Stimulated activated CD4-positive, alpha-beta T cell treated with anti-CD3 and anti-CD28 coated beads, TNF-alpha, amount 100 ng/mL, for 48 hours (primary cell): ENCODE measurements at regions not wholly inside any gene's neighbourhood (a gene's known extent, or its start where the extent isn't known, plus 50 kb on each side); places are given as distances from the start of the nearest gene placed in this dataset.

Source experiments
- DNase-seq, 3 donors: peaks; one replicate each; pipeline ENCODE4 v3.0.0-alpha.2; 2020; ENCODE audit warnings: low read depth in 3 of 3

DNA sequence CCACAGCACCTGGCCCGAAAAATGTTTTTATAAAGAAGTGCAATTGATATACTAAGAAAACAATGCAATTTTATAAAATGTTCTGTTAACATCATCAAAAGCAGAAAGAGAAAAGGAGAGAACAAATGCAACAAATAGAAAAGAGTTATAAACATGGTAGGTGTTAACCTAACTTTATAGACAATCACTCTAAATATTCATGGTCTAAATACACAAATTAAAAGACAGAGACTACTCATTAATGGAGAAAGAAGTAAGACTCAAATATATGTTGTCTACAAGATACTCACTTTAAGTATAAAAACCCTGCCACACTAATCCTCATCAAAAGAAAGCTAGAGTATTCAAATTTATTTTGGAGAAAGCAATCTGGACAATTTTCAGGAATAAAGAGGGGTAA lies 425.3 kb upstream of the ANKRD30A start:
- no peak for DNase-seq

GRCh38 chr10:36692759-36693158 lies 432.6 kb upstream of the ANKRD30A start:
- DNase-seq = no peak

DNA sequence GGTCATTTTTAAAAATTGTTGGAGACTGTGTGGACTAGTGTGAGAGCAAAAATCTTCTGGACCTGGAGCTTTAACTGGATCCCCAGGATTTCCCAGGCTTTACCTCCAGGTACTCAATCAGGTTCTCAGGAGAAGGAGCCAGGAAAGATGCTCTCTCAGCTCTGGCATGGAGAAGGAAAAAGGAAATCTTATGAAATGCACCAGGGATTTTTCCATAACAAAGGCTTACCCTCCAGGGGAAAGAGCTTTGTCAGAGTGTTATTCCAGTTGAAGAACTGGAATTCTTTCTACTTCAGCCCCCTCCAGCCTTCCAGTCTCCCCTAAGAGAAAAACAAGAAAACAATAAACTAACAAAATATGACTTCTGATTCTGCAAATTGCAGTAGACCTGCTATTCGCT lies 436.7 kb upstream of the ANKRD30A start:
- no peak for DNase-seq

DNA sequence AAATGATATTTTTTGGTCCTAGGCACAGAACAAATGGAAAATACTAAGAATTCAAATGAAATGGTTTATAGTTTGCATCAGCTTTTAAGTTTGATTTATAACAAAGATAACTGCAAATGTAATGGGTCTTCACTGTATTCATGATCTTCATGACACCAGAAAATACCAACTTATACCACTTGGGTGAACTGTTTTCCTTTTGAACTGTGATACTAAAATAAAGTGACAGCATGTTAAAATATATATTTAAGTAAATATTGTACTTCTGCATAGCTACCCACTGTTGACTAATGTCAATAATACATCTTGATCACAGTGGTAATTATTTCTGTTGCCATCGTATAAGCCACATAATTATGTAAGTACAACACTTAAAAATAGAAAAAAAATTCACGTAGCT lies 442.0 kb upstream of the ANKRD30A start:
- no peak for DNase-seq

DNA sequence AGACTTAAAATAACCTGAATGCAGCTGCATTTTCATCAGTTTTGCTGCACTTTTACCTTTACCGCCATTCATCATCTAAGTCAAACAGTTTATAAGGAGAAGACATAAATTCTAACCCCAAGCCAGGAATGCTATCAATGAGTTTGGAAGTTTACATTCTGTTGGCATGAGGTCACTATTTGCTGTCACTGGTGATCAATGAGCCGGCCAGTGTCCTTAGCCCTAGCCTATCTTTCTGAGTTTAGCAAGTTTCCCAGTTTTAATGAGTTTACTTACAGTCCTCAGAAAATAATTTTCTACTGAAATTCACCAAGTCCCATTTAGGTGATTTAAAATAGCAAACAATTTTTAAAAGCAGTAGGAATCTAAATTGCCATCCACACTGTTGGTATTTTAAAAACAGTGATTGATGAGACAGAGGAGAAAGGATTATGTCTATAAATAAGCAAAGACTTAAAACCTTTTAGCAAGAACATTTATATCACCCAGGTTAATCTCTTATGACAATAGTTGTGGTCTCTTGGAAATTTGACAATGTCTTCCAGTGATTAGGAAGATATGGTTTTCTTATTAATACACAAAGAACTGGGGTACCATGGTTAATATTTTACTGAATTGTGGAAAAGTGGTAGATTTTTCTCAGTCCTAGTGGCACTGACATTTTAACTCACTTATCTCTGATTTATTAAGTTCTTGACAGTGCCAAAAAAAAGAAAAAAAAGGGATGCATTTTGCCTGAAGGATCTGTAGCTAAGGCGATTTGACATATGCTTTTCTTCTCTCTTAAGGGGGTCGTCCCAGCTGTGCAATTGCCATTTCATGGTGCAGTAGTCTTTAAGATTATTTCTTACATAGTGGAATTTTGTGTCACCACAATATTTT lies 443.4 kb upstream of the ANKRD30A start:
- DNase-seq = no peak

DNA sequence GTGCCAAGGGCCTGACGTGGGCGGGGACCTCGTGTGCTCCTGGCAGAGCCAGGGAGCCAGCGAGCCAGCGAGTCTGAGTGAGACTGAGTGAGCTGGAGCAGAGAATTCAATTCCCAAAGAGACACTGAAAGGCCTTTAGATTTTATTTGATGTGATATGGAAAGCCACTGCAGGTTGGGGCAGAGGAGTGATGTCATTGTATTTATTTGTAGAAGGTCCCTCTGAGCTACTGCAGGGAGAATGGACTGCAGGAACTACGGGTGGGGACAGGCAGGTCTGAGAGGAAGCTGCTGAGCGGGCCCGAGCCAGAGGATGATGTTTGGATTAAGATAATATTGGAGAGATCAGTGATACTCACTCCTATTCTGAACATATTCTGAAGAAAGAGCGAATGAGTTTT lies 445.8 kb upstream of the ANKRD30A start:
- no peak for DNase-seq

DNA sequence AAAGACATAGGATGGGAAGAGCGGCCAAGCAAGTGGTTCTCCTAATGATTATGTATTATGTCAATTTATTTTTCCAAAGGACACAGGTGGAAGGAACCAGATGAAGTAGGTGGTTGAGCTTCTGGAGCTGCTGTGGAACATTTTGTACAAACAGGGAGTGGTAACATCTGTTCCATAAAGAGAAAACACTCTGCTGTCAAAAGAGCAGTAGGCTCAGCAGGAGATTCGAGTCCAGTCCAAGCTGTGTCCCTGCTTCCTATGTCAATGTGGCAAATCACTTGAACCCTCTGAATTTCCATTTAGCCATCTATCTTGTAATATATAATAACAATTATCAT lies 448.0 kb upstream of the ANKRD30A start:
- no peak for DNase-seq

GRCh38 chr10:36676756-36677430 lies 448.5 kb upstream of the ANKRD30A start:
- no peak for DNase-seq

DNA sequence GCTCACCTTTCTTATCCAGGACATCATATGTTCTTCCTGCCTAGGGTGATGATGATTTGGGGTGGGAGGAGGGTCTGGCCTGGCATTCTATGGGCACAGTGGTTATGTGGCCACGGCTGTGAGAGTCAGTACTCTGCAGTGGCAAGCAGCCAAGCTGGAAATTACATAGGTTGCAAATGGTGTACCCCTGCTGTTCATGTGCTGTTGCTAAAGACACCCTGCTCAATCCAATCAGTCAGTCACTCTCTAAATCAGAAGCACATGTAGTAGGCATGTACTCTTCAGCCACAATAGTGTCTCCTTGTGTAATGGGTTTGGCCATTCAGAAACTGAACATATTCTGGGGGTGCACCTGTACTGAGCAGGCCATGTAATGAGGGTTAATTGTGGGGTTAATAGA lies 449.1 kb upstream of the ANKRD30A start:
- DNase-seq = no peak

GRCh38 chr10:36675458-36675880 lies 449.9 kb upstream of the ANKRD30A start:
- no peak for DNase-seq

GRCh38 chr10:36671607-36672006 lies 453.8 kb upstream of the ANKRD30A start:
- DNase-seq = no peak

- DNase-seq = no peak
Measured at GRCh38 chr10:36670621-36671402, 454.6 kb upstream of the ANKRD30A start.

DNA sequence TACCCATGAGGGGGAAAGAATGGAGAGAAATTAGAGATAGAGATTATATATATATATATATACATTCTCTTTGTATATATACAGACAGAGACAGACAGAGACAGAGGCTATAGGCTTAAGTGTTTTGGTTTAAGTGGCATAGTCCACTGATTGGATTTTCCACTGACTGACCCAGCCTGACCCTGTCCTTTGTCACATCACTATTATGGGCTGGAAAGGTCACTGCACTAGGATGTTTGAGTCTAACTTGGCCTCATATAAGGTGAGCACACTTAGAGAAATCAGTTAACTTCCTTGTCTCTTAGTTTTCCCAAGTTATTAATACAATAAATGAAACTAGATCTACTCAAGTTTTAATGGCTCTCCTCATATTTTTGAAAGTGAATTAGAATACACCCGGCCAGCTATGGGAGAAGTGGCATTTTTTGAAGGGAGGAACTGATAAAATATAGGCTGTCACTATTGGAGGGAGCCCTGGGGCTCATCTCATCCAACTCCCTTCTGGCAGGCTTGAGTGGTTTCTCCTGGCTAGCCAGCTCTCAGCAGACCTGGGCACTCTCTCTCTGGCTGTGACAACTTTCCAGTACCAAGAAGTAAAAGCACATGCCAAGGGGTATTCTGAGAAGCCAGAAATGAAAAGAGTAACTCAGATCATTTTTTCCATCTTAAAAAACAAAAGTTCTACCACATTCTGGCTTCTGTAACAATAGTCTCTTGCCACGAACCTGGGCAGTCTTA lies 455.6 kb upstream of the ANKRD30A start:
- DNase-seq = no peak

DNA sequence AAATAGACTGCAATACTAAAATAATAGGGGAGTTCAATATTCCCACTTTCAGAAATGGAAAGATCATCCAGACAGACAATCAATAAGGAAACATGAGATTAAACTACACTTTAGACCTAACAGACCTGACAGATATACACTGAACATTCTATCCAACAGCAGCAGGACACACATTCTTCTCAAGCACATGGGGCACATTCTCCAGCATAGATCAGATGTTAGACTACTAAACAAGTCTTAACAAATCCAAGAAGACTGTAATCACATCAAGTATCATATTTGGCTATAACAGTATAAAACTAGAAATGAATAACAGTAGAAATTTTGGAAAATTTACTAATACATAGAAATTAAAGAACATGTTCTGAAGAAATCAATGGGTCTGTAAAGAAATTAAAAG lies 458.9 kb upstream of the ANKRD30A start:
- DNase-seq = no peak

DNA sequence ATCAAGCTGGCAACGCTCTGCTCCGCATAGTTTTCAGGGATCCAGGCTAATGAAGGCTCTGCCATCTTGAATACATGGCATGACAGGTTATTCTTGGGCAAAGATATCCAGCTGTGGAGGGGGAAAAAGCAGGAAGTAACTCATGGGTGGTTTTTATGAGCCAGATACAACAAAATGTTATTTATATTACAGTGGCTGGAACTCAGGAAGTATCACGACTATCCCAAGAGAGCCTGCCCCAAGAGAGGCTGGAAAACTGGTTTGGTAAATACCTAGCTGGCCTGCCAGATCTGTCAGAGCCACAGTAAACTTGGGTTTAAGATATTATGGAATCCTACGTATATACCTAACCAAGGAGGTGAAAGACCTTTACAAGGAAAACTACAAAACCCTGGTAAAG lies 462.8 kb upstream of the ANKRD30A start:
- no peak for DNase-seq

DNA sequence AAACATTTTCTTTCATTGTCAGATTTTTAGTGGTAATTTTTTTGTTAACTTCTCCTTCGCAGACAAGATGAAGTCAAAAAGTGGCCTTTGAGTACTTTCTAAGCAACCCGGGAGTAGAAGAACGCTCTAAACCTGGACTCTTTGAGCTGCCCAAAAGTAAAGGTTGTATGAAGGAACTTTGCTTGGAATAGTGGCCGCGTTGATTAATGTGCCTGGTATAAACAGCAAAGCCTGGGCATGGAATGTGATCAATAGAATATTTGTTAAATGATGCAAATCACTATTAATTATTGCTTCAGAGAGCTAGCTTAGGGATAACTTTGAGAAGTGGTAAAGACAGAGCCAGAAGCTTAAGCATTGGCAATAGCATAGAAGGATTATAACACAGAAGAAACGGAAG lies 475.1 kb upstream of the ANKRD30A start:
- no peak for DNase-seq

DNA sequence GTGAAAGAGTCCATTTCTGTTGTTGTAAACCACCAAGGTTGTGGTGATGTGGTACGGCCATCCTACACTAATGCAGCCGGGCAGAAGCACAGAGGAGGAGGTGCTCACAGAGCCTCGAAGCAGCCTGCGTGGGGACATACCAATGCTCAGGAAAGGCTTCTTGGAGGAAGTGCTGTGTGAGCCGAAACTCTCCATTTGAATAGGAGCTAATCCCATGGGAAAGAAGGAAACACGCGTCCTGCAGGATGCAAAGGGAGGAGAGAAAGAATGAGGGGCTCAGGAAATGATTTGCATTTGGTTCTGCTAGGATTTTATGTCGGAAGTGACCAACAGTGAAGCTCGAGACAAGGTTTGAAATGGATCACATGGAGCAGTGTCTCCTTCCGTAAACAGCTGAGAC lies 477.9 kb upstream of the ANKRD30A start:
- no peak for DNase-seq

GRCh38 chr10:36640626-36641025 lies 484.8 kb upstream of the ANKRD30A start:
- DNase-seq = no peak

GRCh38 chr10:36638462-36639155 lies 486.8 kb upstream of the ANKRD30A start:
- DNase-seq = no peak

- no peak for DNase-seq
Measured at GRCh38 chr10:36636879-36637278, 488.5 kb upstream of the ANKRD30A start.

GRCh38 chr10:36636285-36636839 lies 489.0 kb upstream of the ANKRD30A start:
- DNase-seq = no peak
